ENCODE measurements at regions not wholly inside any gene's neighbourhood (a gene's known extent, or its start where the extent isn't known, plus 50 kb on each side); places are given as distances from the start of the nearest gene placed in this dataset.

DNA sequence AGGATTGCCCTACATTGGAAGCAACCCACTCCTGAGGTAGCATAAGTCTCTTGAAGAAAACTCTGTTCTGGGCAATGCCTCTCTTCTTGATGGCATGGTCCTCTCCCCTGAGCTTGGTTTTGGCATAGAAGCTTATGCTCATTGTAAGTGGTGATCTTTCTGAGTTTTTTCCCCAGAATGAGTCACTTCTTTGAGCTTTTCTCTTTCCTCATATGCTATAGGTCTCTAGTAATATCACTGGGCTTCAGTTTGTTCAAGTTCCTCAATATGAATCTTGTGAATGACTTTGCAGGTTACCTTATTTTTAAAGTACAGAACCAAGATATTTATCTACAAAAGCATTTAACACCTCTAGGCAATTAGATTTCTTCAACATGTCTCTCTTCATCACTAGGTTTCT, 76.5 kb upstream of the ATG10 start:
- CTCF ChIA-PET = interaction anchor here (0.6 to 1.6 kb wide), 2 partner anchors 14 to 474 kb away, joined by 3 to 4 read pairs; no protein-coding TSS in a partner anchor
- TF ChIP-seq TEAD4 (IDR thresholded peaks at IDR 0.05; ENCODE audit: borderline replicate concordance, insufficient read depth) = no peak
- H3K27me3 ChIP-seq (ENCODE audit: insufficient read depth) = no peaks in the 10 kb centered on the region
- no peaks in the 10 kb centered on the region for H3K79me2 ChIP-seq (ENCODE audit: insufficient read depth)
- H3K4me2 ChIP-seq = no peak overlapping the region
- no peak overlapping the region for H3K27ac ChIP-seq (ENCODE audit: low read depth in 2 of 2, low read length in 1 of 2)
- H3F3A ChIP-seq (replicated peaks; ENCODE audit: insufficient read depth) = no peaks in the 10 kb centered on the region
- no peak for DNase-seq
- no peak overlapping the region for H3K4me3 ChIP-seq (ENCODE audit: low read depth in 2 of 2, low read length in 1 of 2)
- no peaks in the 10 kb centered on the region for H3K9me2 ChIP-seq
- POLR2A ChIA-PET = no interaction called here
- no peak overlapping the region for H3K9ac ChIP-seq
- H3K9me3 ChIP-seq = no peaks in the 10 kb centered on the region
- H3K4me1 ChIP-seq (ENCODE audit: control insufficient read depth in 1 of 2, insufficient read depth in 2 of 2, low read depth in 1 of 2, low read length in 1 of 2) = no peaks in the 10 kb centered on the region
- no peaks in the 10 kb centered on the region for H3K36me3 ChIP-seq (replicated peaks in 1 of 2; ENCODE audit: control insufficient read depth in 1 of 2, insufficient read depth in 2 of 2, low read length in 1 of 2)
- no peaks in the 10 kb centered on the region for H4K20me1 ChIP-seq (ENCODE audit: insufficient read depth)
- no peak overlapping the region for H2AFZ ChIP-seq (ENCODE audit: low read depth)

DNA sequence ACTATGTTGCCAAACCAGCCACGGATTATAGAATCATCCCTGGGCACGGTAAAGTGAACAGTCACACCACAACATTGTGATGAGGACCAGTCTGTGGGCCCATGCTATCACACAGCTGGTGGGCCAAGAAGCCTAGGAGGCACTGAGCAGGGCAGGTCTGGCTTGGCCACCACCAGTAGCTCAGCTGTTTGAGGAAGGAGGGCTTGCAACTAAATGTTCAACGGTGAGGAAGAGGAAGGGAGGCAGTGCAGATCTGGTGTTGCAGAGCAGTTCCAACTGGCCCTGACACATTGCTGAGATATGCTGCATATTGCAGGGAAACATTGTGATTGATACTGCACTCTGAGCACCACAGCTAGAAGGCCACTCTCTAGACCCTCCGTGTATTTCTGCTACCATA, 77.9 kb upstream of the ATG10 start:
- no peak overlapping the region for H3K27ac ChIP-seq (ENCODE audit: low read depth in 2 of 2, low read length in 1 of 2)
- H3K36me3 ChIP-seq (replicated peaks in 1 of 2; ENCODE audit: control insufficient read depth in 1 of 2, insufficient read depth in 2 of 2, low read length in 1 of 2) = no peaks in the 10 kb centered on the region
- no peaks in the 10 kb centered on the region for H4K20me1 ChIP-seq (ENCODE audit: insufficient read depth)
- H3K9ac ChIP-seq = no peak overlapping the region
- H3K79me2 ChIP-seq (ENCODE audit: insufficient read depth) = no peaks in the 10 kb centered on the region
- H3K4me3 ChIP-seq (ENCODE audit: low read depth in 2 of 2, low read length in 1 of 2) = no peak overlapping the region
- ChIA-PET POLR2A (no interaction called here), CTCF (interaction anchor here (0.7 kb wide), 1 partner anchor 1945 kb away, joined by 3 read pairs; no protein-coding TSS in a partner anchor)
- no peaks in the 10 kb centered on the region for H3K9me3 ChIP-seq
- WGBS (ENCODE audit: low lambda C conversion rate) = 67% methylated on average over 4 of the region's 4 CpGs
- TF ChIP-seq, protein P1, sequence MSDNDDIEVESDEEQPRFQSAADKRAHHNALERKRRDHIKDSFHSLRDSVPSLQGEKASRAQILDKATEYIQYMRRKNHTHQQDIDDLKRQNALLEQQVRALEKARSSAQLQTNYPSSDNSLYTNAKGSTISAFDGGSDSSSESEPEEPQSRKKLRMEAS (IDR thresholded peaks at IDR 0.05; ENCODE audit: low read depth) = no peak
- no peak for TF ChIP-seq ELF1 (IDR thresholded peaks at IDR 0.05)
- TF ChIP-seq MXI1 (IDR thresholded peaks at IDR 0.05; ENCODE audit: low read depth, low read length) = no peak
- TF ChIP-seq, protein P2, sequence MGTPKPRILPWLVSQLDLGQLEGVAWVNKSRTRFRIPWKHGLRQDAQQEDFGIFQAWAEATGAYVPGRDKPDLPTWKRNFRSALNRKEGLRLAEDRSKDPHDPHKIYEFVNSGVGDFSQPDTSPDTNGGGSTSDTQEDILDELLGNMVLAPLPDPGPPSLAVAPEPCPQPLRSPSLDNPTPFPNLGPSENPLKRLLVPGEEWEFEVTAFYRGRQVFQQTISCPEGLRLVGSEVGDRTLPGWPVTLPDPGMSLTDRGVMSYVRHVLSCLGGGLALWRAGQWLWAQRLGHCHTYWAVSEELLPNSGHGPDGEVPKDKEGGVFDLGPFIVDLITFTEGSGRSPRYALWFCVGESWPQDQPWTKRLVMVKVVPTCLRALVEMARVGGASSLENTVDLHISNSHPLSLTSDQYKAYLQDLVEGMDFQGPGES (IDR thresholded peaks at IDR 0.05; ENCODE audit: low read depth, low read length) = no peak
- no peak for TF ChIP-seq TAF1 (IDR thresholded peaks at IDR 0.05; ENCODE audit: borderline replicate concordance, low read depth, low read length)
- no peak for TF ChIP-seq SIN3A (IDR thresholded peaks at IDR 0.05; ENCODE audit: borderline replicate concordance, low read depth, low read length)
- no peak for TF ChIP-seq GABPA (IDR thresholded peaks at IDR 0.05; ENCODE audit: low read depth)
- TF ChIP-seq, protein P3, sequence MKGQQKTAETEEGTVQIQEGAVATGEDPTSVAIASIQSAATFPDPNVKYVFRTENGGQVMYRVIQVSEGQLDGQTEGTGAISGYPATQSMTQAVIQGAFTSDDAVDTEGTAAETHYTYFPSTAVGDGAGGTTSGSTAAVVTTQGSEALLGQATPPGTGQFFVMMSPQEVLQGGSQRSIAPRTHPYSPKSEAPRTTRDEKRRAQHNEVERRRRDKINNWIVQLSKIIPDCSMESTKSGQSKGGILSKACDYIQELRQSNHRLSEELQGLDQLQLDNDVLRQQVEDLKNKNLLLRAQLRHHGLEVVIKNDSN (IDR thresholded peaks at IDR 0.05; ENCODE audit: borderline replicate concordance, low read depth) = no peak
- TF ChIP-seq, protein P4, sequence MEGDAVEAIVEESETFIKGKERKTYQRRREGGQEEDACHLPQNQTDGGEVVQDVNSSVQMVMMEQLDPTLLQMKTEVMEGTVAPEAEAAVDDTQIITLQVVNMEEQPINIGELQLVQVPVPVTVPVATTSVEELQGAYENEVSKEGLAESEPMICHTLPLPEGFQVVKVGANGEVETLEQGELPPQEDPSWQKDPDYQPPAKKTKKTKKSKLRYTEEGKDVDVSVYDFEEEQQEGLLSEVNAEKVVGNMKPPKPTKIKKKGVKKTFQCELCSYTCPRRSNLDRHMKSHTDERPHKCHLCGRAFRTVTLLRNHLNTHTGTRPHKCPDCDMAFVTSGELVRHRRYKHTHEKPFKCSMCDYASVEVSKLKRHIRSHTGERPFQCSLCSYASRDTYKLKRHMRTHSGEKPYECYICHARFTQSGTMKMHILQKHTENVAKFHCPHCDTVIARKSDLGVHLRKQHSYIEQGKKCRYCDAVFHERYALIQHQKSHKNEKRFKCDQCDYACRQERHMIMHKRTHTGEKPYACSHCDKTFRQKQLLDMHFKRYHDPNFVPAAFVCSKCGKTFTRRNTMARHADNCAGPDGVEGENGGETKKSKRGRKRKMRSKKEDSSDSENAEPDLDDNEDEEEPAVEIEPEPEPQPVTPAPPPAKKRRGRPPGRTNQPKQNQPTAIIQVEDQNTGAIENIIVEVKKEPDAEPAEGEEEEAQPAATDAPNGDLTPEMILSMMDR (IDR thresholded peaks at IDR 0.05) = no peak
- TF ChIP-seq, protein P5, sequence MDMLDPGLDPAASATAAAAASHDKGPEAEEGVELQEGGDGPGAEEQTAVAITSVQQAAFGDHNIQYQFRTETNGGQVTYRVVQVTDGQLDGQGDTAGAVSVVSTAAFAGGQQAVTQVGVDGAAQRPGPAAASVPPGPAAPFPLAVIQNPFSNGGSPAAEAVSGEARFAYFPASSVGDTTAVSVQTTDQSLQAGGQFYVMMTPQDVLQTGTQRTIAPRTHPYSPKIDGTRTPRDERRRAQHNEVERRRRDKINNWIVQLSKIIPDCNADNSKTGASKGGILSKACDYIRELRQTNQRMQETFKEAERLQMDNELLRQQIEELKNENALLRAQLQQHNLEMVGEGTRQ (IDR thresholded peaks at IDR 0.05; ENCODE audit: borderline replicate concordance, low read depth, low read length) = no peak
- TF ChIP-seq JUND (IDR thresholded peaks at IDR 0.05) = no peak
- TF ChIP-seq GATA2 (CRISPR knock-in tag; IDR thresholded peaks at IDR 0.05) = no peak
- H3K4me2 ChIP-seq = no peak overlapping the region
- H3F3A ChIP-seq (replicated peaks; ENCODE audit: insufficient read depth) = no peaks in the 10 kb centered on the region
- H3K9me2 ChIP-seq = no peaks in the 10 kb centered on the region
- H3K27me3 ChIP-seq (ENCODE audit: insufficient read depth) = no peaks in the 10 kb centered on the region
- H3K4me1 ChIP-seq (ENCODE audit: control insufficient read depth in 1 of 2, insufficient read depth in 2 of 2, low read depth in 1 of 2, low read length in 1 of 2) = no peaks in the 10 kb centered on the region
- H2AFZ ChIP-seq (ENCODE audit: low read depth) = no peak overlapping the region
- DNase-seq = no peak

All from SK-N-SH (cell line).